GM19025 (cell line): ENCODE measurements at regions not wholly inside any gene's neighbourhood (a gene's known extent, or its start where the extent isn't known, plus 50 kb on each side); places are given as distances from the start of the nearest gene placed in this dataset.
"Not testable (repeated sequence)": the region's sequence is repeated elsewhere in the genome, so short reads cannot be mapped to it uniquely, and the experiment has no call there.

Experiments used
- ATAC-seq: cut with Tn5 transposase; IDR thresholded peaks from one replicate; pipeline ENCODE4 v1.9.1; 2021; ENCODE audit warnings: mild to moderate bottlenecking, low read depth, moderate library complexity; ENCODE audit not compliant: unreplicated experiment

GRCh38 chr14:55884819-55885218 lies 233.4 kb upstream of the PELI2 start:
- no peak for ATAC-seq

DNA sequence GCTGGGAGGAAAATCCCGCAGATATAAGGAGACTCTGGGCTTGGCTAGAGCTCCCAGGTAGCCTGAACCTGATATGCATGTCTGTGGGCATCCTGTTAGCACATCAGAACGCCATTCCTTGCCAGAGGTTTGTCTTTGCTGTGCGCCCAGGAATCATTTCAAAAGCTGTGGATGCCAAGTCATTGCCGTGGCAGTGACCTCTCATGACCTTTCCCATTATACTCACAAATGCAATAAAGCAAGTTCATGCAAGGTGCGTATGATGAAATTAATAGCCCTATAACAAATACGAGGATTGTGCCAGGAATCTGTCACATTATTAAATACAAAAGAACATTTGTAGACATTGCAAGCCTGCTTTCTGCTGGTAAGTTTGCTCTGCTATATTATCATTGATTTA lies 229.1 kb upstream of the PELI2 start:
- no peak for ATAC-seq

- ATAC-seq: no peak
Measured at GRCh38 chr14:55891692-55892091, 226.5 kb upstream of the PELI2 start.

- no peak for ATAC-seq
Measured at GRCh38 chr14:55892906-55893305, 225.3 kb upstream of the PELI2 start.

DNA sequence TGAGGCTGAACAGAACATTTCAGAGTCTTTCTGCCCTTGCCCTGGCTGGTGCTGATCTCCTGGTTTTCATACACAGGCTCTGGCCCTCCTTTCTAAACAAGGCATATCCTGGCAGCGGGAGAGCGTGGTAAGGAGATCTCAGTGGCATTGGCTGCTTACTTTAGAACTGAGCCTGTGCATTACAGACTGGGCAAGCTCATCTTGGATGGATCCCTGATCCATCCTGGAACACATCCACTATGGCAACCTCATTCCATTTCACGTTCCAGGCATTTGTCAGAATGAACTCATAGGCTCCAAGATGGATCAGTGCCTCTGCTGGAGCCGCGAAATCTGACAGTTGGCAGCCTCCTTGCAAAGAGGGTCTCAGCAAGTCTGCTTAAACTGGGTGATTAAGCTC lies 224.5 kb upstream of the PELI2 start:
- ATAC-seq: no peak

DNA sequence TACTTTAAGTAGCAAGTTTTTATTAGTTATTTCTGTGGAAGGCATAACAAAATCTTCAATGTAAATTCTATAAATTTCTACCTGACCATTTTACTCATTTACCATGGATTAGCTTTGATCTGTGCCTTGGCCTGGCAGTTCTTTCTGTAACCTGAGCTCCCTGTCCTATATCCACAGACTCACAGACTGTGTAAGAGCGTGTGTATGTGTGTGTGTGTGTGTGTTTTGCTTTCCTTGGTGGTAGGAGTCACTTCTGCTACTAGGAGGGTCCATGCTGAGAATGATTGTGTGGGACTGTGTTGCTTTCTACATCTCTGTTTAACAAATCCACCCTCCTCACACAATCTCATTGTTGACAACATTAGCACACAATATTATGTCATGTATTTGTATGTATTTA lies 221.2 kb upstream of the PELI2 start:
- no peak for ATAC-seq

- ATAC-seq: no peak
Measured at GRCh38 chr14:55898938-55899337, 219.3 kb upstream of the PELI2 start.

DNA sequence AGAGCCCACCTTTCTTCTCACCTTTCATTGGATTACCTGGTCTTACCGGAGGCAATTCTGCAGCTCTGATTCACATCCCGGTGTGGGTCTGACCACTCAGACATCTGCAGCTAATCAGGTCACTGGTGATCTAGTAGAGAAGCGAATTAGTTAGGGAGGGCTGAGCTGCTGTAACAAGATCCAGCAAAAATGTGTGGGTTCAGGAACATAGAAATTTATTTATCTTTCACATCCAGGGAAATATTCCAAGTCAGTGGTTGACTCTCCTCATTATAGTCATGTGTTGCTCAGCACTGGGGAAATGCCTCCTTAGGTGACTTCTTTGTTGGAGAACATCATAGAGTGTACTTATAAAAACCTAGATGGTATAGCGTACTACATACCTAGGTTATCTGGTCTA lies 218.7 kb upstream of the PELI2 start:
- no peak for ATAC-seq

DNA sequence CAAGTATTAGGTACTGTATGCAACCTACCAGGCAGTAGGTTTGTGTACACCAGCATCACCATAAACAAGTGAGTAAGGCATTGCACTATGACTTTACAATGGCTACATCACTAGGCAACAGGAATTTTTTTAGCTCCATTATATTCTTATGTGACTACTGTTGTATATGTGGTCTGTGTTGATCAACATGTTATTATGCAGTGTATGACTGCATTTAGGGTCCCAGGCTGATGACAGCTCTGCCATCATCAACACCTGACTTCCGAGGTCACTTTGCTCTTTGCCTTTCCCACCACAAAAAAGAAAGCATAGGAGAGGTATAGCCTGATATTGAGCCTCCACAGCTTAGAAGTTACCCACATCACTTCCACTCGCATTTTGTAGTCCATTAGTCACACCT lies 217.5 kb upstream of the PELI2 start:
- ATAC-seq: no peak

- ATAC-seq: no peak
Measured at GRCh38 chr14:55901291-55901690, 216.9 kb upstream of the PELI2 start.

- ATAC-seq: no peak
Measured at GRCh38 chr14:55902241-55902640, 216.0 kb upstream of the PELI2 start.

DNA sequence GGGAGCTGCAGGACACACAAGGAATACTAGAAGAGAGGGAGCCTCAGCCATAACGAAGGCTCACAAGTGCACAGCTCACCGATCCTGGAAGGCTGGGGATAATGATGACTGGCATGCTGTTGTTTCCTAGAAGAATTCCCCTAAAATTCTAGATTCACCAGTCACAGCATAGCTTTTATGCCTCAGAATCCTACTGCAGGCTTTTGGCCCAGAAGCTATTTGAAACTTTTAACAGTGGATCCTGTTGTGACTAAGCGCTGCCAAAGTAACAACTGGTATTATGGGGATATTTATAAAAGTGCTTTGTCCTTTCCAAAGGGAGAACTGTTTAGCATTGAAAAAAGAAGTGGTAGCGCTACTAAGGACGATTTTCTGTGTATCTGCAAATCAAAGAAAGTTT lies 214.1 kb upstream of the PELI2 start:
- no peak for ATAC-seq

DNA sequence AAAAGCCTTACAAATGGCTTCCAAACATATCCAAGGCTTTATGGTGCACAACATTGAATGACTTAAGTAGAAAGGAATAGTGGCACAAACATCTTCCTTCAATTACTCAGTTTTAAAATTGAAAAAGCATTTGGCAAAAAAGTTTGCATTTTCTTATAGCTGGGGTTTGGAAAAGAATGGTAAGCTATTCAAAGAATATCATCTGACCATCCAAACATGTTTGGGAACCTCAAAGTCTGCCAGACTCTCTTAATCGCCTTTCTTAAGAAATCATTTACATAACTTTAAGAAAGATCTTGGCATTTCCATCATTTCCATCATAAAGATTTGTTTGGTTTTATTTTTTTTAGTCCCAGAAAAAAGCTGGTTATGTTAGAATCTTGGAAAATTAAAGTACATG lies 210.1 kb upstream of the PELI2 start:
- no peak for ATAC-seq

DNA sequence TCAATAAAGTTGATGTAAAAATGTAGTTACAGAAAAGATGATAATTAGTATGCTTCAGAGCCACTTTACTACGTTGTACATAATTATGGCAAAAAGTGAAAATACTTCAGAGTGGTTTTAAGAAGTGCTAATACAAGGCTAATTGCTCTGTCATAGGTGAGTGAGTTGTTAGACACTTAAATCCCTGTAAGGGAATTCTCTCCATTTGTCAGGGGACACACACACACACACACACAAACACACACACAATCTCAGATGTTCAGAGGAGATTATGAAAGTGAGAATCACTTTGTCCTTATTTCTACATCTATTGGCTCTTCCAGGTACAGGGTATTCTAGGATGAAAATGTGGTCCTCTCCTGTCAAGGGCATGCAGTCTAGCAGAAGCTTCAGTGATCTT lies 208.3 kb upstream of the PELI2 start:
- no peak for ATAC-seq

- no peak for ATAC-seq
Measured at GRCh38 chr14:55910601-55911243, 207.5 kb upstream of the PELI2 start.

- no peak for ATAC-seq
Measured at GRCh38 chr14:55911776-55912175, 206.4 kb upstream of the PELI2 start.

- no peak for ATAC-seq
Measured at GRCh38 chr14:55912344-55912743, 205.9 kb upstream of the PELI2 start.

DNA sequence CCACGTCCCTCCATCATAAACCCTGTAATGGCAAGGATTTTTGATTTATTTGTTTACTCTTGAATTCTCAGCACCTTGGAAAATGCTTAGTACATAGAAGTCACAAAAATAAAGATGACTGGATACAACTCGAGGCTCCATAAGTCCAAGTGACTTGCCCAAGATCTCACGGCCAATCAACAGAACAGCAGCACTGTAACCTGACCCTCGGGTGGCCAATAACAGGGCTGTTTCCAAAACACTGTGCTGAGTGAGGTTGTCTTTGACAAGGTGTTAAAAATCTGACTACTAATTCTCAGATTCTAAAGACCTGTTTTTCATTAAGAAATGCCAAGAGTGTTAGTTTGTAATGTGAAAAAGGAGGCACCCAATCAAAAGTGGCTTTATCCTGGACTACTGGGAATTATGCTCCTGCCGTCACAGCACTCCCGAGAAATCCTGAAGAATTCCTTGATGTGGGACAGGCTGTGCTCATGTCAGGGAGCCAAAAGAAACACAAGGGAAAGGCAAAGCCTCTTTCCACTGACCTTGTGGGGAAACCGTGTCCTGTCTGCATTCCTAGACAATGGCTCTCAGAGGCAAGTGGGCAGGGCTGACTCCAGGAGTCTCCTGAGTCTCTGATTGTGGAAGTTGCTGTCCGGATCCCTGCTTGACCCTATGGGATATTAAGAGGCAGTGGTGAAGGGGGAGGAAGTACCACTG lies 204.7 kb upstream of the PELI2 start:
- no peak for ATAC-seq

GRCh38 chr14:55914771-55915170 lies 203.4 kb upstream of the PELI2 start:
- no peak for ATAC-seq

- ATAC-seq: no peak
Measured at GRCh38 chr14:55915456-55915855, 202.8 kb upstream of the PELI2 start.

DNA sequence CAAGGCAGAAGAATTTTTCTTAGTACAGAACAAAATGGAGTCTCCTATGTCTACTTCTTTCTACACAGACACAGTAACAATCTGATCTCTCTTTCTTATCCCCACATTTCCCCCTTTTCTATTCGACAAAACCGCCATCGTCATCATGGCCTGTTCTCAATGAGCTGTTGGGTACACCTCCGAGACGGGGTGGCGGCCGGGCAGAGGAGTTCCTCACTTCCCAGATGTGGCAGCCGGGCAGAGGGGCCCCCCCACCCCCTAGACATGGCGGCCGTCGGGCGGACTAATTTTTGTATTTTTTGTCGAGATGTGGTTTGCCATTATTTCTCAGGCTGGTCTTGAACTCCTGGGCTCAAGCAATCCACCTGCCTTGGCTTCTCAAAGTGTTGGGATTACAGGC lies 198.4 kb upstream of the PELI2 start:
- ATAC-seq: not testable (repeated sequence)

- ATAC-seq: no peak
Measured at GRCh38 chr14:55921511-55921910, 196.7 kb upstream of the PELI2 start.
